SK-MEL-5 (cell line): ENCODE measurements at regions not wholly inside any gene's neighbourhood (a gene's known extent, or its start where the extent isn't known, plus 50 kb on each side); places are given as distances from the start of the nearest gene placed in this dataset.
"Not testable (repeated sequence)": the region's sequence is repeated elsewhere in the genome, so short reads cannot be mapped to it uniquely, and the experiment has no call there.

ENCODE experiments used
- DNase-seq: peaks from one replicate; pipeline ENCODE4 v3.0.0-alpha.2; 2016; ENCODE audit warnings: low read depth, low spot score
- in situ Hi-C: cut with HindIII; loops from 2 replicates; pipeline ENCODE4 v1.10.0; 2016; ENCODE audit warnings: low sequenced_read_pairs, high pct_unique_total_duplicates, low pct_unique_long_range_greater_than_20kb

DNA sequence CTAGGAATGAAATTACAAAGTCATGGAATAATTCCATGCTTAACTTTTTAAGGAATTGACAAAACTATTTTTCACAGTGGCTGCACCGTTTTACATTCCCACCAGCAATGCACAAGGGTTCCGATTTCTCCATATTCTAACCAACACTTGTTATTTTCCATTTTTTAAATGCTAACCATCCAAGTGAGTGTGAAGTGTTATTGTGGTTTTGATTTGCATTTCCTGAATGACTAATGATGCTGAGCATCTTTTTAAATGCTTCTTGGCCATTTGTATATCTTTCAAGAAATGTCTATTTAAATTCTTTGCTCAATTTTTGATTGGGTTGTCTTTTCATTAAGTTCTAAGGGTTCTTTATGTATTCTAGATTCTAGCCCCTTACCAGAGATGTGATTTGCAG is 479.5 kb upstream of the SMARCA2 start:
- in situ Hi-C loops, result no loop called here
- no peak for DNase-seq

GRCh38 chr9:1536522-1537170 is 478.5 kb upstream of the SMARCA2 start:
- no peak for DNase-seq
- in situ Hi-C loops, result no loop called here

DNA sequence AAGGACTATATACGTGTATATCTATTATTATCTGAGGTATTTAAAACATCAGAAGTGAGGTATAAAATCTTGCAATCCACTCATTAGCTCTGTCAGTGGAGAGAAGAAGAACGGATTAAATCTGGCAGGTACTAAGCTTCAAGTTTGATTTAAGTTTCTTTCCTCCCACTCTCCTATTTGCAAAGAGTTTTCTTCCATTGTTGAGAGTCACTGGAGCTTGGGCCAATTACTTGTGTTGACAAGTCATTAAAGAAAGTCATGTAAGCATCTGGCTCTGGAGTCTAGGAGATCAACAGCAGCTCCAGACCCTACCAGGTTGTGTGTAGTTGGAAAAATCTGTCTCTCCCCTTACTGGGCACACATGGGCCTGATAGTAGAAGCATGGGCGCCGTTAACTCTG is 476.8 kb upstream of the SMARCA2 start:
- no peak for DNase-seq
- in situ Hi-C loops, result no loop called here

DNA sequence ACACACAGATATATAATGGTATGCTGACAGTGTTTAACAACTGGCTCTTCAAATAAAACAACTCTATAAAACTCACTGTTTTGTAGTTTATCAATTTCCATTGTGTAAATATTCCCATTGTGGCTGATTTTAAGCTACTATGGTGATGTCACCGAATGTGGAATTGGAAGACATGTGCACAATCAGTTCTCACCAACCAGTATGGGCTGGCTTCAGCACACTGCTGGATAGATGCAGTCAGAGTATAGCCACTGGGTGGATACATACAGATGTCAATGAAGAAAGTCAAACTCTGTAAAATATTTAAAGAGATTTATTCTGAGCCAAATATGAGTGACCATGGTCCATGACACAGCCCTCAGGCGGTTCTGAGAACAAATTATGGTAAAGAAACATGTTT is 475.9 kb upstream of the SMARCA2 start:
- in situ Hi-C loops, result no loop called here
- DNase-seq, result no peak

- in situ Hi-C loops, result no loop called here
- no peak for DNase-seq
These were observed 464.5 kb upstream of the SMARCA2 start for GRCh38 chr9:1550636-1551035.

DNA sequence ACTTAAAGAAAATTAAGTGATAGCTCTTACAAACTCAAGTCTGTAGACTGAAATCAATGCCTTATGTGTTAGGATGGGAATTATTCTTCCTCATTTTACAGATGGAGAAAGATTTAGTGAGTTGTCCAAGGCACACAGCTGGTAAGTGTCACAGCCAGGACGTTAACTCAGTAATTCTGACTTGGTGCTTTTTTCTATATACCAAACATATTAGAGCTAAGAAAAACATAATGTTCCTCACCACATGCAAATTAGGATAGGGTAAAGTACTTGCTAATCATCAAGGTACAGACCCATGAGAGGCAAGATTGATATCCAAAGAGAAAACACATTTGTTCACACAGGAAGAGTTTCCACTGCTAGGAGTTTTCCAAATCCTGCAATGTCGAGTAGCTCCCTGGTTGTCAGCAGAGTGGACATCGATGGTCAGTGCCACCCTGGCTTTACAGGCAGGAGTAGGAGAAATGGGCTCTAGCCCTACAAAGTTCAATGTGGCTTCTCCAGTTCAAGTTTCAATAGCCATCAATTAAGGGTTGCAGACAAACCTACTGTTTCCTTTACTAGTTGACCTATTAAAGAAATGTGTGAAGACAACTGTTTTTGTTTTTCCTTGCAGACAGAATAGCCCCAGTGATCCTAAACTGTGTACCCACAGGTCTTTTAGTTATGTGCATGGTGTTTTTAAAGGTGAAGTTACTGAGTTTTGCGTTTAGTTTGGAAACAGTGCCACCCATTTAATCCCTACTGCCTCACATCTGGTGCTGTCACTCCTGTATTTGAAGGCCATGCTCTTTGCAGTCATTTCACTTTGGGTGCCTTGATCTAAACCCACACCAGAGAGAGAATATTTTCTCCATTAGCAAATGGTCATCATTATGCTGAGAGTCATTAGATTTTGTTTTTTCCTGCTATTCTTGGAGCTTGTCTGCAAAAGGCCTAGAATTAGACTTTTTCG is 460.8 kb upstream of the SMARCA2 start:
- in situ Hi-C loops, result no loop called here

GRCh38 chr9:1558666-1559065 is 456.5 kb upstream of the SMARCA2 start:
- in situ Hi-C loops, DNase-seq: not testable (repeated sequence)

More for the DNA sequence above, 460.8 kb upstream of the SMARCA2 start:
- DNase-seq, result no peak

DNA sequence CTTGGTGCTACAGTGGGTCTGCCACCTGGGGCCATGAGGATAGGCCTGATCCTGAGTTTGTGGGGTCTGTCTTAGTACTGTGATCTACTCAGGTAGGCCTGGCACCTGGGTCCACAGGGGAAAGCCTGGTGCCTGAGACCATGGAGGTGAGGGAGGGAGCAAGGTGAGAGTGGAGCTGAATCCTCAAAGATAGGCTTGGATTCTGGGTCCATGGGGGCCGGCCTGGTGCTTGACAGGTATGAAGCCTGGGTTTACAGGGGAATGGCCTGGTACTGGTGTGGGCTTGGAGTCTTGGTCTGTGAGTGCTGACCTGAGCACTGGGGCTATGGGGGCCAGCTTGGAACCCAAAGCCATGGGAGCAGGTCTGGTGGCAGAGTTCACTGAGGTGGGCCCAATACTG is 439.2 kb upstream of the SMARCA2 start:
- in situ Hi-C loops, result no loop called here
- DNase-seq, result no peak

- no peak for DNase-seq
- in situ Hi-C loops, result no loop called here
These were observed 434.9 kb upstream of the SMARCA2 start for GRCh38 chr9:1580215-1580614.

- in situ Hi-C loops, result no loop called here
These were observed 433.2 kb upstream of the SMARCA2 start for GRCh38 chr9:1581926-1582325.

GRCh38 chr9:1591310-1591709 is 423.8 kb upstream of the SMARCA2 start:
- in situ Hi-C loops, result no loop called here
- no peak for DNase-seq

More at GRCh38 chr9:1581926-1582325, 433.2 kb upstream of the SMARCA2 start:
- DNase-seq, result no peak

DNA sequence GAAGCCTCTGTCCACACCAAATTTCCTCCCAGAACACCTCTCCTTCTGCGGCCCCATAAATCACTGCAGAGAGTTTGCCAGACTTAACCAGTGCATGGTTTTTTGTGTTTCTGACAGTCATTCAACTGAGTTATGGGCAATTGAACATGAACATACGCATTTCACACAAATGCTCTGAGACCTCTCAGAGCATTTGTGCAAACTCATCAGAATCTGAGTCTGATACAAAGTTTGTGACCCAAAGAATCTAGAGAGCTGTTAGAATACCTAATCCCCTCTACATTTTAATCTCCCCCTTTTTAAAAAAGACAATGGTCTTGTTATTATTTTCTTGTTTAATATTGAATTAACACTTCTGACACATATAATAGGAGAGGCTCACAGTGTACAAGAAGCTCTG is 416.9 kb upstream of the SMARCA2 start:
- in situ Hi-C loops, result no loop called here
- DNase-seq, result no peak

DNA sequence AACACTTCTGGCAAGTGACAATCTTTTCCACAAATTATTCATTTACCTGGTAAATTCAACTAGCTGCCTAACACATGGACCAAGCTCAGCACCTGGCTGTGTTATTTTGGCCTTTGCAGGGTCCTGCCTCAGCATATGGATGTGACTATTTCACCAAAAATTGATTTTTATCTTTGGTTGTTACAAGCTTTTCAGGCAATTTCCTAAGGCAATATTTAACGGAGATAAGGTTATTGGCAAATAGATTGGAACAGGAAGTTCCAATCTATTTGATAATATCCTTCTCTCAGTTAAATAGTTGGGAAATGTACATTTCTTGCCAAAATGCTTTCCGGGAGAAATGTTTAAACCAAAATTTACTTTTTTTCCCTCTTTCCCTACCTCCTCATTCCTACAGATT is 415.2 kb upstream of the SMARCA2 start:
- in situ Hi-C loops, result no loop called here
- no peak for DNase-seq

DNA sequence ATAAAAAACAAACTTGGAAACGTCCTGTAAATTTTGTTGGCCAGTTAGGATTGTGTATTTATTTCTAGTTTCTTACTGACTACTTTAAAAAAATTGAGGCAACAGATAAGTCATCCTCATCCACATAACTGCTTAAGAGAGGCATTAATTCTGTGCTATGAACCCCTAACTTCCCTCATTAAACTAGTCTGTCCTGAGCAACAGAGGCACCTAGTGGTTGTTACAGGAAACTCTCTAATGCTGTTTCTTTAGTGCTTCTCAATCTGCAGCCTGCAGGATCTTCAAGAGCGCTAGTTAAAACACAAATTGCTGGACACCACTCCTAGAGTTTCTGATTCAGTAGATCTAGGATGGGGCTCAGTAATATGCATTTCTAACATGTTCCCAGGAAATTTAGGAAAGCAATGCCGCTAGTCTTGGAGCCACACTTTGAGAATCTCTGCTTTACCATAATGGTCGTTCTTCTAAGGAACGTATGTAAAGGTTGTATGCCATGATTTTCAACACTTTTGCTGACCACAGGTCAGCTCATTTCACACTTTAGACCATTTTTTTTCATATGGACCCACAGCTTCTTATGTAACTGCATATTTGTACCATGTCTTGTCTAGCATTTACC is 410.1 kb upstream of the SMARCA2 start:
- peak; percentile 61 for DNase-seq
- in situ Hi-C loops, result no loop called here

DNA sequence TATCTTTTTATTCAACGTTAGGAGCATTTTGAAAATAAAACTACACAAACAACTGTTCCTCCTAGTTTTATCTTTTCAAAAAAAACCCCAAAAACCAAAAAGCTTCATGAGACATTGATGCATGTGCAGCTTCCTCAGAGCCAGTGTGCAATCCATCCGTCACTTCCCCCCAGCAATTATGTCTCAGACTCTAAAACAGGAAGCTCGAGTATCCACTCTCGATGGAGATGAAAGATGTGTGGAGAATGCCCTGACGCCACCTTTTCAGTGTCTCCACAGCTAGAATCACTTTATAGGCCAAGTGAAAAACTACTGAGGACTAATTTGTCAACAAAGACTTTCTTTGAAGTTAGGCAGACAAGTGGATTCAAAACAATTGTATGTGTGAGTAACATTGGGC is 408.9 kb upstream of the SMARCA2 start:
- in situ Hi-C loops, result no loop called here
- DNase-seq, result no peak

DNA sequence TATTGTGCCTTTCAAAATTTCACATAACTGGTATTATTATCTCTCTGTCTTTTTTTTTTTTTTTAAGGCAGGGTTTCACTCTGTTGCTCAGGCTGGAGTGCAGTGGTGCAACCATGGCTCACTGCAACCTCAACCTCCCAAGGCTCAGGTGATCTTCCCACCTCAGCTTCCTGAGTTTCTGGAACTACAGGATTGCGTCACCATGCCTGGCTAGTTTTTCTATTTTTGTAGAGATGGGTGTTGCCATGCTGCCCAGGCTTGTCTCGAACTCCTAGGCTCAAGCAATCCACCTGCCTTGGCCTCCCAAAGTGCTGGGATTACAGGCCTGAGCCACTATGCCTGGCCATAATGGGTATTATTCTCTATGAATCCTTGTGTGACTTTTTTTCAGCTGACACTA is 402.3 kb upstream of the SMARCA2 start:
- in situ Hi-C loops, result no loop called here
- no peak for DNase-seq

DNA sequence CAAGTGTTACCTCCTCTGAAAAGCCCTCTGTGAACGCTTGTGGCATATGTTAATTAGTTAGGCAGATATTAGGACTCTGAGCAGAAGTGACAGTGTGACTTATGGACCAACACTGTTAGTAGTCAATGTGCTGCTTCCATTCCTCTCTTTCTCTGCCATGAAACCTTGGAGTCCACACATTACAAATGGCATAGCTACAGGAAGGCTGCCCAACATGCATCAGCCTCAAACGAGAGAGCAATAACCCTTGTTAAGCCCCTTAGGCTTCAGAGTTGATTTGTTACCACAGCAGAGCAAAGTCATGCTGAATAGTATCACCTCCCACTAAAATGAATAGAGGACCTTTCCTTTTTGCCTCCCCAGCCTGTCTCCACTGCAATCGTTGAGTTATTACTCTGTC is 397.7 kb upstream of the SMARCA2 start:
- DNase-seq, result no peak

GRCh38 chr9:1619915-1620710 is 395.0 kb upstream of the SMARCA2 start:
- in situ Hi-C loops, result no loop called here
- DNase-seq, result peak; percentile 49

More for the DNA sequence above, 397.7 kb upstream of the SMARCA2 start:
- in situ Hi-C loops, result no loop called here
